ENCODE measurements at regions not wholly inside any gene's neighbourhood (a gene's known extent, or its start where the extent isn't known, plus 50 kb on each side); places are given as distances from the start of the nearest gene placed in this dataset.
"Not testable (repeated sequence)": the region's sequence is repeated elsewhere in the genome, so short reads cannot be mapped to it uniquely, and the experiment has no call there.

- Histone ChIP-seq H3K4me1 (no peaks in the 10 kb centered on the region), H3K36me3 (no peaks in the 10 kb centered on the region), H3K4me2 (no peak overlapping the region), H3K9ac (no peak overlapping the region), H3K27ac (no peak overlapping the region), H3K27me3 (no peaks in the 10 kb centered on the region), H4K20me1 (no peaks in the 10 kb centered on the region), H3K9me3 (replicated peaks in 1 of 11) (peaks cover 0 to 33% (median 19%) of the 10 kb centered on the region in 11 experiments; a peak in 17 of 22 replicates), H3K4me3 (no peak overlapping the region)
- no peak for TF ChIP-seq Cebpa-rat (IDR thresholded peaks at IDR 0.05)
Observed at GRCh38 chr20:29762620-29763019, 1494.8 kb upstream of the DEFB115 start.

- H4K20me1 ChIP-seq = no peaks in the 10 kb centered on the region
- H3K4me3 ChIP-seq = no peak overlapping the region
- H3K36me3 ChIP-seq = no peaks in the 10 kb centered on the region
- peaks cover 0 to 33% (median 19%) of the 10 kb centered on the region in 11 experiments; a peak in 17 of 22 replicates for H3K9me3 ChIP-seq (replicated peaks in 1 of 11)
- H3K4me2 ChIP-seq = no peak overlapping the region
- no peak overlapping the region for H3K27ac ChIP-seq
- no peaks in the 10 kb centered on the region for H3K27me3 ChIP-seq
- no peak for TF ChIP-seq Cebpa-rat (IDR thresholded peaks at IDR 0.05)
- H3K4me1 ChIP-seq = no peaks in the 10 kb centered on the region
- H3K9ac ChIP-seq = no peak overlapping the region
Observed at GRCh38 chr20:29763821-29764511, 1493.5 kb upstream of the DEFB115 start.

DNA sequence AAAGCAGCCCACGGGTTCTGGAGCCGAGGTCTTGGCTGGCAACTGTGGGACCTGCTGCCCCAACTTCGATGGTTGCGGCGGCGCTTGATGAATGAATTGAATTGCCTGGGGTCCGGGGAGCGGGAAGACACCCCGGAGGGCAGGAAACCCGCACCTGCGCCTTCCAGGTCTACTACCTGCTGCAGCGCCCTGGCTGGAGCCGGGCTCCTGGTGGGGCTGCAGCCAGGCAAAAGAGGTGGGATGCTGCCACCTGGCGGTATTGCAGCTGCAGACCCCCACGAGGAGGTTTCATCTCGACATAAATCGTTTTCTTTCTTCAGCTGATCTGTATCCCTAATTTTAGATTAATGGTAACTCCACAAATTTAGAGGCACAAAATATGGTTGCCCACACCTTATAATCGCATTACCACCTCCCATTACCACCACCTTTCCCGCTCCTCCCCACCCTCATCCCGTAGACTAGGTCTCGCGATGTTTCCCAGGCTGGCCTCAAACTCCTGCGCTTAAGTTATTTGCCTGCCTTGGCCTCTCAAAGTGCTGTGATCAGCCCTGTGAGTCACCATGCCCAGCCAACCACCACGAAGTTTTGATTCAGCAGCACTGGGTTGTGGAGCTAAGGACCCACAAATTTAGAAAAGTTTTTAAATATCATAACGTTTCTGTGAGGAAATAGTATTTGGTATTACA, 1492.4 kb upstream of the DEFB115 start:
- not testable (repeated sequence) for H3K27ac ChIP-seq, H3K27me3 ChIP-seq, H3K4me1 ChIP-seq, H4K20me1 ChIP-seq, H3K9ac ChIP-seq, H3K4me3 ChIP-seq, H3K36me3 ChIP-seq, H3K4me2 ChIP-seq
- peaks cover 0 to 33% (median 19%) of the 10 kb centered on the region in 11 experiments; a peak in 17 of 22 replicates for H3K9me3 ChIP-seq (replicated peaks in 1 of 11)

DNA sequence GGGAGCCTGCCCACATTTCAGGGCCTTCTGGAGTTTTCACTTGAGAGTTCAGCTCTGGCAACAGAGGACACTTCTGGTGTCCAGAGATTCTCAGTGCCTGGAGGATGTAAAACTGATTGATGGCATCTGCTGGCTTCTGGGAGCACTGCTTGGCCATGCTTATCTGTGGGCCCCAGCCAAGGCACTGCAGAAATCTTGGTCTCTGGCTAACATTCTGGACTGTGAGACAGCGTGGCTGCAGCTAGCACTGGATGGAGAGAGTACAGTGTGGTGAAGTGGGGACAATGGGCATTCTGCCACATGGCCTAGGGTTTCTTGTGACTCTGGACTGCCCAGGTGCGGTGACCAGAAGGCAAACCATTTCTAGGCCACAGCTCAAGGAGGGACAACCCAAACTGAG, 1479.4 kb upstream of the DEFB115 start:
- not testable (repeated sequence) for H3K36me3 ChIP-seq; H4K20me1 ChIP-seq; H3K4me3 ChIP-seq; H3K4me2 ChIP-seq; H3K9me3 ChIP-seq (replicated peaks in 1 of 11); H3K4me1 ChIP-seq; H3K27me3 ChIP-seq; H3K27ac ChIP-seq; H3K9ac ChIP-seq

DNA sequence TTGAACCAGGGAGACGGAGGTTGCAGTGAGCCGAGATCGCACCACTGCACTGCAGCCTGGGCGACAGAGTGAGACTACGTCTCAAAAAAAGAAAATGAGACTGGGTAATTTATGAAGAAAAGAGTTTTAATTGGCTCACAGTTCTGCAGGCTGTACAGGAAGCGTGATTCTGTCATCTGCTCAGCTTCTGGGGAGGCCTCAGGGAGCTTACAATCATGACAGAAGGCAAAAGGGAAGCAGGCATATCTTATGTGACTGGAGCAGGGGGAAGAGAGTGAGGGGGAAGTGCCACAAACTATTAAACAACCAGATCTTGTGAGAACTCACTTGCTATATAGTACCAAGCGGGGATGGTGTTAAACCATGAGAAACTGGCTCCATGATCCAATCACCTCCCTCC, 1476.2 kb upstream of the DEFB115 start:
- H3K9me3 ChIP-seq (replicated peaks in 1 of 11); H3K9ac ChIP-seq; H3K4me1 ChIP-seq; H3K27me3 ChIP-seq; H3K36me3 ChIP-seq; H3K27ac ChIP-seq; H3K4me2 ChIP-seq; H3K4me3 ChIP-seq; H4K20me1 ChIP-seq: not testable (repeated sequence)

GRCh38 chr20:29781891-29782290, 1475.6 kb upstream of the DEFB115 start:
- H3K4me2 ChIP-seq; H3K9ac ChIP-seq; H3K4me3 ChIP-seq; H3K27ac ChIP-seq; H3K27me3 ChIP-seq; H3K4me1 ChIP-seq; H3K9me3 ChIP-seq (replicated peaks in 1 of 11); H3K36me3 ChIP-seq; H4K20me1 ChIP-seq: not testable (repeated sequence)

- not testable (repeated sequence) for H3K36me3 ChIP-seq, H3K4me1 ChIP-seq, H3K27me3 ChIP-seq, H3K4me2 ChIP-seq, H4K20me1 ChIP-seq, H3K27ac ChIP-seq, H3K4me3 ChIP-seq, H3K9ac ChIP-seq
- H3K9me3 ChIP-seq (replicated peaks in 1 of 11) = peaks cover 0 to 13% (median 4%) of the 10 kb centered on the region in 11 experiments; a peak in 6 of 22 replicates
Observed at GRCh38 chr20:29787456-29787855, 1470.0 kb upstream of the DEFB115 start.

GRCh38 chr20:29790510-29790909, 1467.0 kb upstream of the DEFB115 start:
- Histone ChIP-seq H3K27ac (no peak overlapping the region), H3K4me3 (no peak overlapping the region), H3K36me3 (no peaks in the 10 kb centered on the region), H3K4me2 (no peak overlapping the region), H3K4me1 (no peaks in the 10 kb centered on the region), H3K9ac (no peak overlapping the region), H3K9me3 (replicated peaks in 1 of 11) (peaks cover 0 to 13% (median under 1%) of the 10 kb centered on the region in 11 experiments; a peak in 6 of 22 replicates), H4K20me1 (no peaks in the 10 kb centered on the region), H3K27me3 (no peaks in the 10 kb centered on the region)
- no peak for TF ChIP-seq Cebpa-rat (IDR thresholded peaks at IDR 0.05)

- not testable (repeated sequence) for H3K27me3 ChIP-seq; H3K9me3 ChIP-seq (replicated peaks in 1 of 11); H3K27ac ChIP-seq; H3K4me3 ChIP-seq; H4K20me1 ChIP-seq; H3K9ac ChIP-seq; H3K36me3 ChIP-seq; H3K4me2 ChIP-seq; H3K4me1 ChIP-seq
Observed at GRCh38 chr20:29831508-29831907, 1426.0 kb upstream of the DEFB115 start.

DNA sequence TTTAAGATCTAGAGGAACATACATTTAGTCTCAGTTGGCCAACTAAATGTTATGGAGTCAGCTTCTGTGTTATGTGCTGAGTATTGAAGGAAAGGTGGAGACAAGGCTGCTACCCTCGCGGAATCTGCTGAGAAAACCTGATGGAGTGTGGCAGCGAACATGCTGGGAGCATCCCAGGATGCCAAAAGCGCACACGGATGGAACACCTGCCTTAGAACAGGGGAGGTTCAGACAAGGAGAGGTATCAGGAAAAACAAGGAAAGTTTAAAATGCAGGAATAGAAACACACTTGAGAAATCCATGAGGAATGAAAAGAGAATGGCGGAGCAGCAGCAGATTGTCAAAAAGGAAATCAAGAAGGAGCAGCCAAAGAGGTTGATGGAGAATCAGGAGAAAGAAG, 1389.5 kb upstream of the DEFB115 start:
- not testable (repeated sequence) for H3K4me1 ChIP-seq; H3K27me3 ChIP-seq; H3K4me3 ChIP-seq; H3K27ac ChIP-seq; H3K36me3 ChIP-seq; H3K9ac ChIP-seq; H4K20me1 ChIP-seq; H3K4me2 ChIP-seq; H3K9me3 ChIP-seq (replicated peaks in 1 of 11)

- H3K9ac ChIP-seq; H3K27ac ChIP-seq; H4K20me1 ChIP-seq; H3K27me3 ChIP-seq; H3K4me3 ChIP-seq; H3K4me1 ChIP-seq; H3K4me2 ChIP-seq; H3K9me3 ChIP-seq (replicated peaks in 1 of 11); H3K36me3 ChIP-seq: not testable (repeated sequence)
Observed at GRCh38 chr20:29868688-29869087, 1388.8 kb upstream of the DEFB115 start.

- not testable (repeated sequence) for H3K27me3 ChIP-seq, H3K27ac ChIP-seq, H3K4me2 ChIP-seq, H4K20me1 ChIP-seq, H3K4me3 ChIP-seq, H3K36me3 ChIP-seq, H3K4me1 ChIP-seq, H3K9ac ChIP-seq
- H3K9me3 ChIP-seq (replicated peaks in 1 of 11) = peaks cover 28 to 35% (median 33%) of the 10 kb centered on the region in 11 experiments
Observed at GRCh38 chr20:29871816-29872215, 1385.6 kb upstream of the DEFB115 start.
